Smooth muscle cell (in vitro differentiated cells): ENCODE measurements at regions not wholly inside any gene's neighbourhood (a gene's known extent, or its start where the extent isn't known, plus 50 kb on each side); places are given as distances from the start of the nearest gene placed in this dataset.

Experiments used
- DNase-seq: peaks from one replicate; lab custom pipeline; 2025; ENCODE audit not compliant: unreplicated experiment; lab: John Stamatoyannopoulos, UW
- H2AFZ ChIP-seq: fragments of 200-600 bp; sonication (generic); 2 replicates; pipeline ENCODE4 v1.6.0; 2016; ENCODE audit warnings: antibody characterized with exemption, low read depth, mild to moderate bottlenecking
- H3F3A ChIP-seq: fragments of 200-600 bp; sonication (generic); 2 replicates; pipeline ENCODE4 v1.6.0; 2017; ENCODE audit warnings: antibody characterized with exemption, low read depth
- H3K27ac ChIP-seq: fragments of 200-600 bp; sonication (generic); 2 replicates; pipeline ENCODE4 v1.5.1; 2016; ENCODE audit warnings: low read depth, mild to moderate bottlenecking
- H3K27me3 ChIP-seq: fragments of 200-600 bp; sonication (generic); 2 replicates; pipeline ENCODE4 v1.6.1; 2016; ENCODE audit warnings: low read depth, mild to moderate bottlenecking
- H3K36me3 ChIP-seq: fragments of 200-600 bp; sonication (generic); 2 replicates; pipeline ENCODE4 v1.5.1; 2016; ENCODE audit warnings: low read depth
- H3K4me1 ChIP-seq: fragments of 200-600 bp; sonication (generic); 2 replicates; pipeline ENCODE4 v1.5.1; 2016; ENCODE audit warnings: low read depth
- H3K4me2 ChIP-seq: fragments of 200-600 bp; sonication (generic); 2 replicates; pipeline ENCODE4 v1.6.0; 2016; ENCODE audit warnings: mild to moderate bottlenecking
- H3K4me3 ChIP-seq: fragments of 200-600 bp; sonication (generic); 2 replicates; pipeline ENCODE4 v1.5.1; 2016; ENCODE audit warnings: mild to moderate bottlenecking
- H3K79me2 ChIP-seq: fragments of 200-600 bp; sonication (generic); 2 replicates; pipeline ENCODE4 v1.6.0; 2016; ENCODE audit warnings: low read depth, mild to moderate bottlenecking
- H3K9ac ChIP-seq: fragments of 200-600 bp; sonication (generic); 2 replicates; pipeline ENCODE4 v1.6.0; 2016; ENCODE audit warnings: low read depth
- H3K9me3 ChIP-seq: fragments of 200-600 bp; sonication (generic); replicated peaks from 2 replicates; pipeline ENCODE4 v1.5.1; 2016; ENCODE audit warnings: low read depth
- H4K20me1 ChIP-seq: fragments of 200-600 bp; sonication (generic); 2 replicates; pipeline ENCODE4 v1.6.0; 2016; ENCODE audit warnings: low read depth
- CTCF ChIP-seq: fragments of 200-600 bp; sonication (generic); IDR thresholded peaks from 2 replicates; pipeline ENCODE4 v1.5.1; 2017; ENCODE audit warnings: borderline replicate concordance, mild to moderate bottlenecking, antibody characterized with exemption; ENCODE audit not compliant: insufficient read depth, poor library complexity, severe bottlenecking
- WGBS: methylation state at CpG from one replicate; pipeline ENCODE4 v1.1.7; 2016; ENCODE audit warnings: low lambda C conversion rate; 5-methylcytosine and 5-hydroxymethylcytosine counted together

GRCh38 chr4:157521906-157522305, 301.4 kb downstream of the GRIA2 start:
- Histone ChIP-seq H3K27ac (no peak overlapping the region), H3F3A (no peaks in the 10 kb centered on the region), H3K9me3 (no peaks in the 10 kb centered on the region), H3K36me3 (no peaks in the 10 kb centered on the region), H3K4me1 (no peaks in the 10 kb centered on the region), H3K4me2 (no peak overlapping the region), H3K4me3 (no peak overlapping the region), H3K9ac (no peak overlapping the region), H3K27me3 (no peaks in the 10 kb centered on the region), H2AFZ (no peak overlapping the region), H4K20me1 (no peaks in the 10 kb centered on the region), H3K79me2 (no peaks in the 10 kb centered on the region)
- WGBS: 81% methylated on average over 2 of the region's 2 CpGs
- no peak for DNase-seq
- no peak for TF ChIP-seq CTCF

GRCh38 chr4:157514711-157515110, 294.2 kb downstream of the GRIA2 start:
- no peak overlapping the region for H3K27ac ChIP-seq
- WGBS: 59% methylated on average over 3 of the region's 3 CpGs
- no peak overlapping the region for H3K4me2 ChIP-seq
- H3K27me3 ChIP-seq: no peaks in the 10 kb centered on the region
- no peaks in the 10 kb centered on the region for H4K20me1 ChIP-seq
- no peaks in the 10 kb centered on the region for H3K36me3 ChIP-seq
- TF ChIP-seq CTCF: peak; percentile 32
- no peaks in the 10 kb centered on the region for H3K4me1 ChIP-seq
- H3K79me2 ChIP-seq: no peaks in the 10 kb centered on the region
- no peak overlapping the region for H3K4me3 ChIP-seq
- H3K9me3 ChIP-seq: no peaks in the 10 kb centered on the region
- no peak overlapping the region for H2AFZ ChIP-seq
- no peak for DNase-seq
- no peak overlapping the region for H3K9ac ChIP-seq
- H3F3A ChIP-seq: no peaks in the 10 kb centered on the region

GRCh38 chr4:157509341-157509740, 288.8 kb downstream of the GRIA2 start:
- Histone ChIP-seq H3K4me3 (no peak overlapping the region), H3K79me2 (no peaks in the 10 kb centered on the region), H3K9me3 (no peaks in the 10 kb centered on the region), H3K27me3 (no peaks in the 10 kb centered on the region), H2AFZ (no peak overlapping the region), H3K9ac (no peak overlapping the region), H3K4me2 (no peak overlapping the region), H3K4me1 (no peaks in the 10 kb centered on the region), H3K36me3 (no peaks in the 10 kb centered on the region), H3K27ac (no peak overlapping the region), H4K20me1 (no peaks in the 10 kb centered on the region), H3F3A (no peaks in the 10 kb centered on the region)
- 80% methylated on average over 3 of the region's 3 CpGs for WGBS
- no peak for DNase-seq
- no peak for TF ChIP-seq CTCF

- no peak for TF ChIP-seq CTCF
- H3K4me1 ChIP-seq: no peaks in the 10 kb centered on the region
- H3K27me3 ChIP-seq: no peaks in the 10 kb centered on the region
- H3K79me2 ChIP-seq: no peaks in the 10 kb centered on the region
- H3K9me3 ChIP-seq: no peaks in the 10 kb centered on the region
- H3K9ac ChIP-seq: no peak overlapping the region
- no peak overlapping the region for H3K4me2 ChIP-seq
- DNase-seq: no peak
- H3F3A ChIP-seq: no peaks in the 10 kb centered on the region
- H2AFZ ChIP-seq: no peak overlapping the region
- H3K36me3 ChIP-seq: no peaks in the 10 kb centered on the region
- no peaks in the 10 kb centered on the region for H4K20me1 ChIP-seq
- no peak overlapping the region for H3K27ac ChIP-seq
- H3K4me3 ChIP-seq: no peak overlapping the region
- WGBS: 91% methylated on average over 2 of the region's 2 CpGs
Observed at GRCh38 chr4:157502656-157503055, 282.1 kb downstream of the GRIA2 start.
